Transverse colon (tissue), 4 donors: ENCODE measurements at regions not wholly inside any gene's neighbourhood (a gene's known extent, or its start where the extent isn't known, plus 50 kb on each side); places are given as distances from the start of the nearest gene placed in this dataset.

Source experiments
- EP300 ChIP-seq: sonication (generic); formaldehyde crosslinking; IDR thresholded peaks from one replicate; pipeline ENCODE4 v1.6.1; 2017; ENCODE audit warnings: antibody characterized with exemption, low read depth
- POLR2A ChIP-seq: fragments of 450-650 bp; IDR thresholded peaks from one replicate; pipeline ENCODE4 v1.6.1; 2016; ENCODE audit warnings: antibody characterized with exemption, mild to moderate bottlenecking, moderate library complexity
- POLR2AphosphoS5 ChIP-seq, 3 donors: sonication (generic); formaldehyde crosslinking; IDR thresholded peaks; one replicate each; pipeline ENCODE4 v1.6.1; 2016; ENCODE audit warnings: antibody characterized with exemption in 3 of 3
- TF ChIP-seq, protein P1 (sequence below), 5 experiments: fragments of 200-600 bp in 3 of 5; fragments of 450-650 bp in 2 of 5; sonication (generic) in 3 of 5; IDR thresholded peaks; 1 replicate in 2 of 5; 2 replicates in 3 of 5; pipeline ENCODE4 v1.5.1; 2016 to 2017; ENCODE audit warnings: antibody characterized with exemption in 5 of 5, inconsistent platforms in 3 of 5, mild to moderate bottlenecking in 2 of 5, moderate library complexity in 1 of 5

DNA sequence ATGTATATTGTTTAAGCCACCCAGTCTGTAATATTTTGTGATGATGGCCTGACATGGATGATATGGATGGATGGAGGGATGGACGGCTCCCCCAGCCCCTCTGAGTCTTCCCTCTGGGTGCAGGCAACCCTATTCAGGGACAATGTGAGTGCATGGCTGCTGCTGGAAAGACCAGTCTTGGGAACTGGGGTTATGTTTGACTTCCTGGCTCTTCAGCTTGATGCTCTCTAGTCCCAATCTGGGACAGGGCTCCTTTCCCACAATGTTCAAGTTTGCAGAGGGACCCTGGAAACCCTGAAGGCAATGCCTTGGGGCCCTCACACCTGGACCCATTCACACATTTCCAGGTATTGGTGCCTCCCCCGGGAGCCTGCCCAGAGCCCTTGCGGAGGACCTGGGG, 52.3 kb upstream of the RET start:
- TF ChIP-seq, protein P1, sequence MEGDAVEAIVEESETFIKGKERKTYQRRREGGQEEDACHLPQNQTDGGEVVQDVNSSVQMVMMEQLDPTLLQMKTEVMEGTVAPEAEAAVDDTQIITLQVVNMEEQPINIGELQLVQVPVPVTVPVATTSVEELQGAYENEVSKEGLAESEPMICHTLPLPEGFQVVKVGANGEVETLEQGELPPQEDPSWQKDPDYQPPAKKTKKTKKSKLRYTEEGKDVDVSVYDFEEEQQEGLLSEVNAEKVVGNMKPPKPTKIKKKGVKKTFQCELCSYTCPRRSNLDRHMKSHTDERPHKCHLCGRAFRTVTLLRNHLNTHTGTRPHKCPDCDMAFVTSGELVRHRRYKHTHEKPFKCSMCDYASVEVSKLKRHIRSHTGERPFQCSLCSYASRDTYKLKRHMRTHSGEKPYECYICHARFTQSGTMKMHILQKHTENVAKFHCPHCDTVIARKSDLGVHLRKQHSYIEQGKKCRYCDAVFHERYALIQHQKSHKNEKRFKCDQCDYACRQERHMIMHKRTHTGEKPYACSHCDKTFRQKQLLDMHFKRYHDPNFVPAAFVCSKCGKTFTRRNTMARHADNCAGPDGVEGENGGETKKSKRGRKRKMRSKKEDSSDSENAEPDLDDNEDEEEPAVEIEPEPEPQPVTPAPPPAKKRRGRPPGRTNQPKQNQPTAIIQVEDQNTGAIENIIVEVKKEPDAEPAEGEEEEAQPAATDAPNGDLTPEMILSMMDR (IDR thresholded peaks at IDR 0.05), result no peak
- TF ChIP-seq POLR2AphosphoS5 (IDR thresholded peaks at IDR 0.05), result no peak
- no peak for TF ChIP-seq POLR2A
- no peak for TF ChIP-seq EP300
